ENCODE measurements at regions not wholly inside any gene's neighbourhood (a gene's known extent, or its start where the extent isn't known, plus 50 kb on each side); places are given as distances from the start of the nearest gene placed in this dataset.
A peak's percentile ranks its signal among the peaks of the same experiment; 100 is the strongest.

DNA sequence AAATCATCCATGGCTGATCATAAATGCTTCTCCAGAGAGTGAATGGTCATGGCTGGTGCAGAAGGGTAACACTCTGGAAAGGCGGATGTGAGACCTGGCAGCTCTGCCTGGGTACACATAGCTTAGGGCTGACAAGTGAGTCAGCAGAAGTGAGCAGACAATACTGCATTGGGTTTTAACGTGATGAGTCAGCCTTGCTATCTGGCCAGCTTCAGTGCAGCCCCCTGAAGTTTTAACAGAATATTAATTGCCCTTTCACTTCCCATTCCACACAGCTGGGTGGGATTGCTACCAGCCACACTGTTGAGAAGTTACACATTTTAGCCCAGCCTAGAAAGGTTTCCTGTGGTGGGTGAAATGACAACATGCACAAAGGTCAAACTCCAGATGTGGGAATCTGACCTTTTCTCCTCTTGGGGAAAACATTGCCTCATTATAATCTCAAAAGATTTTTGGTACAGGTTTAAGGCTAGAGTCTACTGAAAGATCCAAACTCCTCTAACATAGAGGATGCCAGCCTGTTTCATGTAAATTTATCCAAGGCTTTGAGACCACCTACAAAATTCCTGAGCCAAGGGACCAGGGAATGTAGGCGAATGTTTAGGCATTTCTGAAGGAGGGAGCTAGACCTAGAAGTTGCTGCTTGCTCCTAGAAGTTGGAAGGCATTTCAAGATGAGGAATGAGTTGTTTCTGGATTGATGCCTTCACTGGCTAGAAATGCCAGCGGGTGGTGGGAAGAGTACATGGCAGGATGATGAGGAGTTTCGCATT lies 230.3 kb upstream of the PGRMC2 start (continued):
- TF ChIP-seq CREM (IDR thresholded peaks at IDR 0.05; ENCODE audit: low read depth) (peak; percentile 18; the same call in 1 of the 2 replicates), CEBPG (CRISPR knock-in tag; IDR thresholded peaks at IDR 0.05) (peak; percentile 74), CEBPG (tag; conservative IDR thresholded peaks at IDR 0.05 in 1 of 2, IDR thresholded peaks at IDR 0.05 in 1 of 2) (peak in 1 of 2 experiments; percentile 86; a peak in 2 of 4 replicates), KHSRP (IDR thresholded peaks at IDR 0.05) (0 out of 2 replicates have a peak, but pooled peaks have one; percentile 40), NONO (IDR thresholded peaks at IDR 0.05; ENCODE audit: low read depth in 2 of 2, low read length in 1 of 2) (0 out of 4 replicates have a peak, but pooled peaks of 1 of the 2 experiments have one; percentile 45), ZNF274 (IDR thresholded peaks at IDR 0.05; ENCODE audit: borderline replicate concordance, low read depth, low read length) (no peak), CTBP1 (IDR thresholded peaks at IDR 0.05; ENCODE audit: borderline replicate concordance) (peak; percentile 82), SPI1 (IDR thresholded peaks at IDR 0.05; ENCODE audit: borderline replicate concordance, low read depth, low read length) (peak; percentile 76; the same call in 1 of the 2 replicates), KLF6 (CRISPR knock-in tag; IDR thresholded peaks at IDR 0.05; ENCODE audit: borderline replicate concordance) (peak; percentile 77; the same call in 1 of the 2 replicates), SMARCC2 (IDR thresholded peaks at IDR 0.05; ENCODE audit: low read depth) (peak; percentile 87), PML (IDR thresholded peaks at IDR 0.05; ENCODE audit: low read length) (peak; percentile 64; the same call in 1 of the 2 replicates), ZNF23 (CRISPR knock-in tag; IDR thresholded peaks at IDR 0.05) (0 out of 2 replicates have a peak, but pooled peaks have one; percentile 13), ZNF133 (CRISPR knock-in tag; IDR thresholded peaks at IDR 0.05) (no peak), ZNF324 (CRISPR knock-in tag; IDR thresholded peaks at IDR 0.05) (no peak), JUNB (CRISPR knock-in tag; conservative IDR thresholded peaks at IDR 0.05) (peak; percentile 57; the same call in 1 of the 2 replicates), SREBF2 (CRISPR knock-in tag; IDR thresholded peaks at IDR 0.05) (no peak), SMARCA4 (IDR thresholded peaks at IDR 0.05) (peak; percentile 97), TBP (optimal IDR thresholded peaks at IDR 0.05; ENCODE audit: low read depth, low read length) (peak; percentile 71), CXXC5 (CRISPR knock-in tag; IDR thresholded peaks at IDR 0.05) (peak; percentile 66), EP300 (IDR thresholded peaks at IDR 0.05; ENCODE audit: low read length) (peak; percentile 81), RUNX1 (IDR thresholded peaks at IDR 0.05; ENCODE audit: low read depth) (no peak), LEF1 (IDR thresholded peaks at IDR 0.05) (peak; percentile 82)
- TF ChIP-seq, protein P1, sequence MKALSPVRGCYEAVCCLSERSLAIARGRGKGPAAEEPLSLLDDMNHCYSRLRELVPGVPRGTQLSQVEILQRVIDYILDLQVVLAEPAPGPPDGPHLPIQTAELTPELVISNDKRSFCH (CRISPR knock-in tag; IDR thresholded peaks at IDR 0.05): no peak
- TF ChIP-seq, protein P1 (tag; IDR thresholded peaks at IDR 0.05): peak; percentile 93
- TF ChIP-seq, protein P2, sequence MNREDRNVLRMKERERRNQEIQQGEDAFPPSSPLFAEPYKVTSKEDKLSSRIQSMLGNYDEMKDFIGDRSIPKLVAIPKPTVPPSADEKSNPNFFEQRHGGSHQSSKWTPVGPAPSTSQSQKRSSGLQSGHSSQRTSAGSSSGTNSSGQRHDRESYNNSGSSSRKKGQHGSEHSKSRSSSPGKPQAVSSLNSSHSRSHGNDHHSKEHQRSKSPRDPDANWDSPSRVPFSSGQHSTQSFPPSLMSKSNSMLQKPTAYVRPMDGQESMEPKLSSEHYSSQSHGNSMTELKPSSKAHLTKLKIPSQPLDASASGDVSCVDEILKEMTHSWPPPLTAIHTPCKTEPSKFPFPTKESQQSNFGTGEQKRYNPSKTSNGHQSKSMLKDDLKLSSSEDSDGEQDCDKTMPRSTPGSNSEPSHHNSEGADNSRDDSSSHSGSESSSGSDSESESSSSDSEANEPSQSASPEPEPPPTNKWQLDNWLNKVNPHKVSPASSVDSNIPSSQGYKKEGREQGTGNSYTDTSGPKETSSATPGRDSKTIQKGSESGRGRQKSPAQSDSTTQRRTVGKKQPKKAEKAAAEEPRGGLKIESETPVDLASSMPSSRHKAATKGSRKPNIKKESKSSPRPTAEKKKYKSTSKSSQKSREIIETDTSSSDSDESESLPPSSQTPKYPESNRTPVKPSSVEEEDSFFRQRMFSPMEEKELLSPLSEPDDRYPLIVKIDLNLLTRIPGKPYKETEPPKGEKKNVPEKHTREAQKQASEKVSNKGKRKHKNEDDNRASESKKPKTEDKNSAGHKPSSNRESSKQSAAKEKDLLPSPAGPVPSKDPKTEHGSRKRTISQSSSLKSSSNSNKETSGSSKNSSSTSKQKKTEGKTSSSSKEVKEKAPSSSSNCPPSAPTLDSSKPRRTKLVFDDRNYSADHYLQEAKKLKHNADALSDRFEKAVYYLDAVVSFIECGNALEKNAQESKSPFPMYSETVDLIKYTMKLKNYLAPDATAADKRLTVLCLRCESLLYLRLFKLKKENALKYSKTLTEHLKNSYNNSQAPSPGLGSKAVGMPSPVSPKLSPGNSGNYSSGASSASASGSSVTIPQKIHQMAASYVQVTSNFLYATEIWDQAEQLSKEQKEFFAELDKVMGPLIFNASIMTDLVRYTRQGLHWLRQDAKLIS (CRISPR knock-in tag; IDR thresholded peaks at IDR 0.05): no peak
- TF ChIP-seq, protein P3, sequence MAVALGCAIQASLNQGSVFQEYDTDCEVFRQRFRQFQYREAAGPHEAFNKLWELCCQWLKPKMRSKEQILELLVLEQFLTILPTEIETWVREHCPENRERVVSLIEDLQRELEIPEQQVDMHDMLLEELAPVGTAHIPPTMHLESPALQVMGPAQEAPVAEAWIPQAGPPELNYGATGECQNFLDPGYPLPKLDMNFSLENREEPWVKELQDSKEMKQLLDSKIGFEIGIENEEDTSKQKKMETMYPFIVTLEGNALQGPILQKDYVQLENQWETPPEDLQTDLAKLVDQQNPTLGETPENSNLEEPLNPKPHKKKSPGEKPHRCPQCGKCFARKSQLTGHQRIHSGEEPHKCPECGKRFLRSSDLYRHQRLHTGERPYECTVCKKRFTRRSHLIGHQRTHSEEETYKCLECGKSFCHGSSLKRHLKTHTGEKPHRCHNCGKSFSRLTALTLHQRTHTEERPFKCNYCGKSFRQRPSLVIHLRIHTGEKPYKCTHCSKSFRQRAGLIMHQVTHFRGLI (CRISPR knock-in tag; IDR thresholded peaks at IDR 0.05): 0 out of 2 replicates have a peak, but pooled peaks have one; percentile 65
